CMK (cell line): ENCODE measurements at regions not wholly inside any gene's neighbourhood (a gene's known extent, or its start where the extent isn't known, plus 50 kb on each side); places are given as distances from the start of the nearest gene placed in this dataset.
A peak's percentile ranks its signal among the peaks of the same experiment; 100 is the strongest.

Experiments
- DNase-seq: peaks from one replicate; pipeline ENCODE4 v3.0.0-alpha.2; 2010; ENCODE audit warnings: low read depth

- DNase-seq: no peak
These were observed 253.1 kb downstream of the LY86 start for GRCh38 chr6:6841571-6841970.

DNA sequence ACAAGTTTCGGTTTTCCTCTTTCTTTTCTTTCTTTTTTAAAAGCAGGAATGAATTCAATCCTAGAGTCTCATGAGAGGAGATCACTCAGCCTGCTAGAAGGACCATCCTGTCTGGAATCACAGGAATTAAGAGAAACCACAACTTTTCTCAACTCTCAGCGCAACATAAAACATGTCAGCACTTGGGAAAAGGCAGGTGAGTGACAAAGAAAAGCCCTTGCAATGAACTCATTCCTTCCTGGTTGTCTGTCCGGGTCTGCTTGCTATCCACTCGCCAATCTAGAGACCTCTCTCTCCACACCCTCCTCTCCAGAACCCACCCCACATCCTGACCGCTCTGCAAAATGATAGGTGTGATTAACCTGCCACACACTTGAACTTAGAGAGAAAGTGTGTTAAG, 253.8 kb downstream of the LY86 start:
- no peak for DNase-seq

- DNase-seq: no peak
These were observed 254.6 kb downstream of the LY86 start for GRCh38 chr6:6843057-6843627.

DNA sequence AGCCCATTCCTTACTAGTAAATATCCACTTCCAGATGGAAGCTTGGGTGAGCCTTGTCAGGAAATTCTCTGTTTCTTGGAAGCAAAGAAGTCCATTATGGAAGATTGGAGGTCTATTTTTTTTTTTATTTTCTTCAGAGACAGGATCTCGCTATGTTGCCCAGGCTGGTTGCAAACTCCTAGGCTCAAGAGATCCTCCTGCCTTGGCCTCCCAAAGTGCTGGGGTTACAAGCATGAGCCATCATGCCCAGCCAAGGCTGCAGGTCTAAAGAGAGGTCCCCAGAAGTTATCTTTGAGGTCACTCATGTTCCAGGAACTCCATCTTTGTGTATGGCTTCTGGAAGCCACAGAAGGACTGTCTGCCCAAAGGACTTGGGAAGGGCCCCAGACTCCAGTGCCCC, 255.3 kb downstream of the LY86 start:
- DNase-seq: no peak

- DNase-seq: no peak
These were observed 256.0 kb downstream of the LY86 start for GRCh38 chr6:6844530-6844929.

- no peak for DNase-seq
These were observed 257.1 kb downstream of the LY86 start for GRCh38 chr6:6845603-6846002.

DNA sequence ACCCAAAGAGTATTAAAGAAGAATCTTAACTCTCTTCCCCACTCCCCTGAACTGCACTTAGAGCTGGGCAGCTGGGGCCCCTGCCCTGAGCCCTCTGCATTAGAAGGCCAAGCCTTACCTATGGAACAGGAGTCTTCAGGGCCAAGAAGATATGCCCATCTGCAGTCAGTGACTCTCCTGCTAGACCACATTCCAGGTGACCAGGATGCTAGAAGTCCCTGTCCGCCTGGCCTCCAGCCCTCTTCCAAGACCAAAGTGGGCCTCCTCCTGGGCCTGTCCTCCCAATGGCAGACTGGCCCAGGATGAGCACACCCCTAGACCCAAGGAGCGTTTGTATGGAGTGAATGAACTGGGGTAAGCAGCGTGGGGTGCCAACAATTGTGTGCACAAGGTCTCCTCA, 259.1 kb downstream of the LY86 start:
- DNase-seq: no peak

- peak; percentile 33 for DNase-seq
These were observed 256.5 kb upstream of the RREB1 start for GRCh38 chr6:6851059-6851948.

GRCh38 chr6:6851949-6852261, 255.9 kb upstream of the RREB1 start:
- DNase-seq: no peak

- DNase-seq: no peak
These were observed 250.9 kb upstream of the RREB1 start for GRCh38 chr6:6856538-6857523.

DNA sequence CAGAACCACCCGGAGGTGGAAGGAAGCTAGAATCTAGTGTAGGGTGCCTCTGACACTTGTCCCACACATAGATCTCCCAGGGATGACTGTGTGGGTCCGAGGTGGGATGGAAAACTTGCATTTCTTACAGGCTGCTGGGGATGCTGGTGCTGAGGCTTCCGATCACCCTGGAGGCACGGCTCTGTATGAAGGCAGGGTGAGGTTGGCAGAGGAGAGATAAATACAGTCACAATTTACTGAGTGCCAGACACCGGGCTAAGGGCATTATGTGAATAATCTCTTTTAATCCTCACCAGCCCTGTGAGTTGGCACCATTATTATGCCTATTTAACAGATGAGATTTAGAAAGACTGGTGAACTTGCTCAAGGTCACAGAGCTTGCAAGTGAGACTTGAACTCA, 250.2 kb upstream of the RREB1 start:
- DNase-seq: no peak

- no peak for DNase-seq
These were observed 249.2 kb upstream of the RREB1 start for GRCh38 chr6:6858533-6858982.

DNA sequence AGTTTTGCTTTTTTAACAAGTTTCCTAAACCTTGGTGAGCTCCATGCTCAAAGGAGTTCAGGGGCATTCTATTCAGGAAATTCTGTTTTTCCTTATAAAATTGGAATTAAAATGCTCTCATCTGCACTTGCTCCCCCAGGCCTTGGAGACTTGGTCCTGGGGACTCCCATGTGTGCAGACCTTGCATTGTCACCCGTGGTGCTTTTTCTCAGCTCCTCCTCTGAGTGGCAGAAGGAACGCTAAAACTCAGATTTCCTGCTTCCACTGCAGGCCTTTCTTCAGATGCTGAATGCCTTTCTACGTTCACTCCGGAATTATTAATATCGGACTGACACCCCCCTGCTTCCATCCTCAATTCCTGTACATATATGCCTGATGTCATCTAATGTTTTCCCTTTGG, 248.7 kb upstream of the RREB1 start:
- no peak for DNase-seq

GRCh38 chr6:6859722-6860121, 248.0 kb upstream of the RREB1 start:
- DNase-seq: no peak

- DNase-seq: no peak
These were observed 246.9 kb upstream of the RREB1 start for GRCh38 chr6:6860863-6861262.

DNA sequence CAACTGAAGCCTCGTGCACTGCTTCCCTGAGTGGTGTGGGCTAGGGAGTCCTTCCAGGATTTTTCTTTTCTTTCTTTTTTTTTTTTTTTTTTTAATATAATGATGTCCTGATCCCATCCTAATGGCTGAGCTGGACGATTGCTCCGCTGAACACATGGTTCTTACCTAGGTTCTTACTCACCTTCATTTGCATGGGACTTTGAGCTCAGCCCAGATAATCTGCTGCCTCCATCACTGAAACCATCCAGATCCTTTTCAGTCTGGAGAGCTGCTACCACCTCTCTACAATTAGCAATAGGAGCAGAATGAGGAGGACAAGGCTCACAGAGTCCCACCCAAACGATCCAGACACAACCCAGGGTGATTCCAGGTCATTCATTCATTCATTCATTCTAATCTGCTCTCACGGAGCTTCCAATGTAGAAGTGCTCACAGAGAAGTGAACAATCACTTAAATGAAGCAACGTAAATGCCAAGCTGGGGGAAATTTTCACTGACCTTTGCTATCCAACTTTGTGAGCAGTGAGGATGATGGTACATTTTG, 246.3 kb upstream of the RREB1 start:
- no peak for DNase-seq

DNA sequence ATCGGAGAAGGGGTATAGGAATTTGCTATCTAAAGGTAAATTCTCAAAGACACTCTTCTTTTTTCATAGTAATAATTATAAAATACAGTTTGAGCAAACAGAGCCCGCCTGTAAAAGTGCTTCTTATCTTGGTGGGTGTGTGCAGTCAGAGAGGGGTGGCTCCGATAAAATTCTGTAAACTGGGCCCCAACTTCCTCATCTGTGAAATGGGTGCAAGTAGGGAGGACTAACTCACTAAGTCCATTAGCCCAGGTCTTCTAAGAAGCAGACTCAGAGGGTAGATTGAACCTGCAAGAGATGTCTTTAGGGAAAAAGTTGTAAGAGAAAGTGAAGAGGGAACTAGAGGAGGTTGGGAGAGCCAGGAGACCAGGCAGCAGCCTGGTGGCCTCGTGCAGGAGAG, 245.8 kb upstream of the RREB1 start:
- DNase-seq: no peak

GRCh38 chr6:6863970-6864639, 243.7 kb upstream of the RREB1 start:
- DNase-seq: no peak

DNA sequence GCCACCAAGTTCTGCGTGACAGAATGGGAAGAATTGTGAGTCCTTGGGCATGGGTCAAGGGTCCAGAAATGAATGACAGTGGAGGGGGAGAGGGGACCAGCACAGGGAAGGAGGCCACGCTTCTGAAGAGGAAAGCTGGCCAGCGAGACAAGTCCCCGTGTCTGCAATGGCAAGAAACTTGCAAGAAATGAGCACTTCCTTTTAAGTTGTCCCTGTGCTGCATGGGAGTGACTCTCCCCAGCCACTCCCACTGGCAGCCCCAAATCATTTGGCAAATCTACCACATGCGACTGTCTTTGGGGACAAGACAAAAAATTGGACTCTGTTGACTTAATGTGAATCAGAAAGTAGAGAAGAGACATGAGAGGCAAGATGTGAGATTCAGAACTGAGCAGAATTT, 242.2 kb upstream of the RREB1 start:
- DNase-seq: no peak

DNA sequence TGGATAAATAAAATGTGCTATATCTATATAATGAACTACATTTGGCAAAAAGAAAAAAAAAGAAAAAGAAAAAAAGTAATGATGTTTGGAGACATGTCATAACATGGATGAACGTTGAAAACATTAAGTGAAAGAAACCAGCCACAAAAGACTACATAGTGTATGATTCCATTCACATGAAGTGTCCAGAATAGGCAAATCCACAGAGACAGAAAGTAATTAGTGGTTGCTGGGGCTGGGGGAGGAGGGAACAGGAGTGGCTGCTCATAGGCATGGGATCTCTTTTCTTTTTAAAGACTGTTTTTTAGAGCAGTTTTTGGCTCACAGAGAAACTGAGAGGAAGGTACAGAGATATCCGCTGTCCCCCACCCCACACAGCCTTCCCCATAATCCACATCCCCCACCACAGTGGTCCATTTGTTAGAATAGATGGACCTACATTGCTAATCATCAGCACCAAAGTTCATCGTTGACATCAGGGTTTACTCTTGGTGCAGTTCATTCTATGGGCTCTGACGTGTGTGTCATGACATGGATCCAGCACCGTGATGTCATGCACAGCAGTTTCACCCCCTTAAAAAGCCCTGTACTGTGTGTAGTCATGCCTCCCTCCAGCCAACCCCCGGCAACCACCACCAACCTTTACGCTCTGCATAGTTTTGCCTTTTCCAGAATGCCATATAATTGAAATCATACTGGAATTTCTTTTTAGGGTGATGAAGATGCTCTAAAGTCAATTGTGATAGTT, 240.9 kb upstream of the RREB1 start:
- no peak for DNase-seq

GRCh38 chr6:6867404-6867799, 240.4 kb upstream of the RREB1 start:
- DNase-seq: no peak
